ENCODE measurements at regions not wholly inside any gene's neighbourhood (a gene's known extent, or its start where the extent isn't known, plus 50 kb on each side); places are given as distances from the start of the nearest gene placed in this dataset.

DNA sequence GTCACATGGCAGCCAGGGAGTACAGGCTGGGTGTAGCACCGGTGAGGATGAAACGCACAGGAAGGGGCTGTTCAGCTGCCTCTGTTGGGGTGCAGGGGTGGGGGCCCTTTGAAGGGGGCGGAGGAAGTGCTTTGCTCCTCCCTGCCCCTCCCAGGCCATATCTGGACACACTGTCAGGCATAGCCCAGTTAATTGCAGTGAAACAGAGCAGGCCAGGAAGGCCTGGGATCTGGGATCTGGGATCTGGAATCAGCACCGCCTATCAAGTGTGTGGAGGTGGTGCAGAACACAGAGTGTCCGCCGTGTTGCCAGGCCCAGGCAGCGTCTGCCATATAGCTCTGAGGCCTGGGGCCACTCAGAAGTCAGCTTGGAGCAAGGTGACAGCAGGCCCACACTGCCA, 85.5 kb upstream of the EPCAM start:
- TF ChIP-seq, protein P1, sequence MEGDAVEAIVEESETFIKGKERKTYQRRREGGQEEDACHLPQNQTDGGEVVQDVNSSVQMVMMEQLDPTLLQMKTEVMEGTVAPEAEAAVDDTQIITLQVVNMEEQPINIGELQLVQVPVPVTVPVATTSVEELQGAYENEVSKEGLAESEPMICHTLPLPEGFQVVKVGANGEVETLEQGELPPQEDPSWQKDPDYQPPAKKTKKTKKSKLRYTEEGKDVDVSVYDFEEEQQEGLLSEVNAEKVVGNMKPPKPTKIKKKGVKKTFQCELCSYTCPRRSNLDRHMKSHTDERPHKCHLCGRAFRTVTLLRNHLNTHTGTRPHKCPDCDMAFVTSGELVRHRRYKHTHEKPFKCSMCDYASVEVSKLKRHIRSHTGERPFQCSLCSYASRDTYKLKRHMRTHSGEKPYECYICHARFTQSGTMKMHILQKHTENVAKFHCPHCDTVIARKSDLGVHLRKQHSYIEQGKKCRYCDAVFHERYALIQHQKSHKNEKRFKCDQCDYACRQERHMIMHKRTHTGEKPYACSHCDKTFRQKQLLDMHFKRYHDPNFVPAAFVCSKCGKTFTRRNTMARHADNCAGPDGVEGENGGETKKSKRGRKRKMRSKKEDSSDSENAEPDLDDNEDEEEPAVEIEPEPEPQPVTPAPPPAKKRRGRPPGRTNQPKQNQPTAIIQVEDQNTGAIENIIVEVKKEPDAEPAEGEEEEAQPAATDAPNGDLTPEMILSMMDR (IDR thresholded peaks at IDR 0.05; ENCODE audit: low read length), result no peak
- TF ChIP-seq EZH2 (optimal IDR thresholded peaks at IDR 0.05; ENCODE audit: low read depth, low read length), result no peak
